GM12878 (cell line): ENCODE measurements at regions not wholly inside any gene's neighbourhood (a gene's known extent, or its start where the extent isn't known, plus 50 kb on each side); places are given as distances from the start of the nearest gene placed in this dataset.
A peak's percentile ranks its signal among the peaks of the same experiment; 100 is the strongest.

Source experiments
- ATAC-seq: fragments of 200-7000 bp; cut with Tn5 transposase; 3 replicates; pipeline ENCODE4 v1.9.1; 2020; ENCODE audit warnings: mild to moderate bottlenecking, moderate library complexity
- BruUV-seq: library from RNA; stranded (reverse); fragments of 400-500 nt; replicated peaks from 2 replicates; lab custom pipeline; 2021; lab: Mats Ljungman, UMichigan
- CTCF ChIA-PET: fragments of 300-600 bp; sonication (Branson Sonifier 250); formaldehyde crosslinking; extraction: SDS; loops from one replicate; lab custom pipeline; 2021; ENCODE audit warnings: inconsistent platforms; lab: Yijun Ruan, JAX
- POLR2A ChIA-PET: fragments of 350-600 bp; formaldehyde crosslinking; extraction: SDS; loops from one replicate; lab custom pipeline; 2021; ENCODE audit warnings: inconsistent platforms; lab: Charles Lee
- RAD21 ChIA-PET: fragments of 300-600 bp; sonication (Branson Sonifier 250); formaldehyde crosslinking; loops from one replicate; lab custom pipeline; 2023; ENCODE audit warnings: antibody characterized with exemption; ENCODE audit not compliant: unreplicated experiment; lab: Charles Lee
- SMC1A ChIA-PET: fragments of 300-600 bp; sonication (Branson Sonifier 250); formaldehyde crosslinking; loops from one replicate; lab custom pipeline; 2023; ENCODE audit not compliant: unreplicated experiment, uncharacterized antibody; lab: Charles Lee
- DNase-seq: peaks from one replicate; pipeline ENCODE4 v3.0.0-alpha.2; 2011; ENCODE audit warnings: low read depth, low spot score
- FAIRE-seq: peaks from 3 replicates; lab custom pipeline; 2011; peaks lifted over from hg19 to GRCh38; lab: Jason Lieb, UNC
- H2AFZ ChIP-seq: 2 replicates; pipeline ENCODE4 v1.6.0; 2011; ENCODE audit warnings: low read depth, low read length, control low read depth; ENCODE audit not compliant: control insufficient read depth
- H3K27ac ChIP-seq: 2 replicates; pipeline ENCODE4 v1.5.1; 2011; ENCODE audit warnings: control low read depth; ENCODE audit not compliant: control insufficient read depth, insufficient read depth
- H3K27me3 ChIP-seq, 2 experiments: replicated peaks in 1 of 2; 2 replicates each; pipeline versions ENCODE4 v1.6.0 to v1.6.1; 2011; ENCODE audit warnings: low read length in 1 of 2; ENCODE audit not compliant: control insufficient read depth in 2 of 2, insufficient read depth in 2 of 2
- H3K36me3 ChIP-seq, 2 experiments: 2 replicates each; pipeline ENCODE4 v1.5.1; 2011; ENCODE audit warnings: low read length in 1 of 2; ENCODE audit not compliant: control insufficient read depth in 2 of 2, insufficient read depth in 2 of 2
- H3K4me1 ChIP-seq: 2 replicates; pipeline ENCODE4 v1.6.1; 2011; ENCODE audit warnings: mild to moderate bottlenecking, low read length, moderate library complexity, mixed read lengths; ENCODE audit not compliant: control insufficient read depth, insufficient read depth
- H3K4me2 ChIP-seq: 2 replicates; pipeline ENCODE4 v1.6.0; 2011; ENCODE audit warnings: control low read depth; ENCODE audit not compliant: control insufficient read depth, insufficient read depth
- H3K4me3 ChIP-seq: fragments of 200-600 bp; sonication (generic); 2 replicates; pipeline ENCODE4 v1.5.1; 2016
- H3K79me2 ChIP-seq: 2 replicates; pipeline ENCODE4 v1.6.0; 2011; ENCODE audit warnings: low read length; ENCODE audit not compliant: control insufficient read depth, insufficient read depth
- H3K9ac ChIP-seq: 2 replicates; pipeline ENCODE4 v1.8.0; 2011; ENCODE audit warnings: low read length, control low read depth, mixed read lengths; ENCODE audit not compliant: control insufficient read depth, insufficient read depth
- H3K9me3 ChIP-seq: replicated peaks from 3 replicates; pipeline ENCODE4 v1.5.1; 2011; ENCODE audit warnings: mild to moderate bottlenecking, low read length; ENCODE audit not compliant: control insufficient read depth, insufficient read depth
- H4K20me1 ChIP-seq: 2 replicates; pipeline ENCODE4 v1.6.0; 2011; ENCODE audit not compliant: control insufficient read depth, insufficient read depth
- CHD4 ChIP-seq: fragments of 200-600 bp; sonication (generic); IDR thresholded peaks from 2 replicates; pipeline ENCODE4 v1.6.1; 2016; ENCODE audit warnings: mild to moderate bottlenecking
- IKZF2 ChIP-seq, 2 experiments: fragments of 450-650 bp; IDR thresholded peaks; 2 replicates each; pipeline ENCODE4 v1.6.1; 2017; ENCODE audit warnings: mild to moderate bottlenecking in 2 of 2, moderate library complexity in 2 of 2
- NFXL1 ChIP-seq: fragments of 450-650 bp; IDR thresholded peaks from 2 replicates; pipeline ENCODE4 v1.6.1; 2017; ENCODE audit warnings: antibody characterized with exemption, mild to moderate bottlenecking, borderline replicate concordance
- POLR2A ChIP-seq: IDR thresholded peaks from 2 replicates; pipeline ENCODE4 v1.6.1; 2011; ENCODE audit warnings: low read depth, mild to moderate bottlenecking, low read length
- SMAD5 ChIP-seq: IDR thresholded peaks from 2 replicates; pipeline ENCODE4 v1.6.1; 2016; ENCODE audit warnings: antibody characterized with exemption, low read depth
- STAT3 ChIP-seq: IDR thresholded peaks from 2 replicates; pipeline ENCODE4 v1.6.1; 2011; ENCODE audit warnings: low read depth, low read length, improper control_type of control experiment
- WGBS: methylation state at CpG from one replicate; pipeline ENCODE4 v1.1.6; 2016; ENCODE audit warnings: low lambda C conversion rate; ENCODE audit not compliant: insufficient replicate concordance, insufficient coverage; ENCODE audit errors: missing lambda C conversion rate; 5-methylcytosine and 5-hydroxymethylcytosine counted together
- in situ Hi-C: fragments of 300-500 bp; cut with MboI; formaldehyde crosslinking; loops from 9 replicates; pipeline ENCODE4 v1.14.3; 2018; ENCODE audit warnings: mixed read lengths
- intact Hi-C: fragments of 100-400 bp; cut with micrococcal nuclease; formaldehyde crosslinking; loops from one replicate; pipeline ENCODE4 v1.14.2; 2022; ENCODE audit not compliant: unreplicated experiment
- TF ChIP-seq, protein P1 (sequence below), 3 experiments: IDR thresholded peaks in 2 of 3; conservative IDR thresholded peaks in 1 of 3; 2 replicates each; pipeline ENCODE4 v1.5.1; 2011; ENCODE audit warnings: low read depth in 3 of 3, low read length in 3 of 3, mild to moderate bottlenecking in 3 of 3, control low read depth in 2 of 3, moderate library complexity in 2 of 3, inconsistent platforms in 1 of 3, mixed read lengths in 1 of 3; ENCODE audit not compliant: control insufficient read depth in 2 of 3, insufficient read depth in 1 of 3; ENCODE audit errors: extremely low read depth in 1 of 3

DNA sequence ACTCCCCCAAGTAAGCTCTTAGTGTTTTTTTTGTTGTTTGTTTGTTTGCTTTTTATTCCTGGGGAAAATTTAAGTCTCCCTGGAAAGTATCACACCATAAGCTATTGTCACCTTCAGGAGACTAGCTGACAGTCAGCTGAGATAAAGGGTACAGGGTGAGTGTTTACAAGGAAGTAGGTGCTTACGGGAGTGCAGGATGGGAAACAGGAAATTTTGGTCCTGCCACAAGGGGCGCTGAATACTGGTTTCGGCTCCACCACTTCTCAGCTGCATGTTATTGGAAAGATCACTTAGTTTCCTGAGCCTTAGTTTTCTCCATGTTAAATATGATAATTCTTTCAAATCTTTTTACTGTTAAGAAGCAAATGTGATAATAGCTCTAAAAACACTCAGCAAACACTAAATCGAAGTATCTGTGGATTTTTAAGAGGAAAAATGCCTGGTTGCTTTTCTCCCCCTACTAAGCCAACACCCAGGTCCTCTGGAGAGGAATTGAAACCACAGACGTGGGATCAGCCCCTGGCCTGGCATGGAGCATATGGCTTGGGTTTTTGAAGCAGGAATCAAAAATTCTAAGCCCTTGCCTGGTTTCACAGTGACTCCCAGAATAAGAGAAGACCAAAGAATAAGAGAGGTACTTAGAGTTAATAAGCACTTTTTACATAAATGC, 90.7 kb downstream of the SCN11A start:
- RAD21 ChIA-PET = no interaction called here
- Histone ChIP-seq H4K20me1 (no peaks in the 10 kb centered on the region), H2AFZ (no peak overlapping the region), H3K27ac (no peak overlapping the region), H3K9me3 (no peaks in the 10 kb centered on the region), H3K4me3 (no peak overlapping the region), H3K4me1 (no peaks in the 10 kb centered on the region), H3K9ac (no peak overlapping the region)
- DNase-seq (peak; percentile 8), FAIRE-seq (peak; percentile 31)
- CTCF ChIA-PET = interaction anchor here (0.5 to 2.9 kb wide), 7 partner anchors 9 to 305 kb away, joined by 3 to 20 read pairs (median 4); no protein-coding TSS in a partner anchor
- WGBS = 2% methylated on average over 5 of the region's 5 CpGs
- intact Hi-C loops = no loop called here
- no TSS peak for BruUV-seq
- SMC1A ChIA-PET = interaction anchor here (0.8 kb wide), 1 partner anchor 39 kb away, joined by 3 read pairs; no protein-coding TSS in a partner anchor
- TF ChIP-seq IKZF2 (IDR thresholded peaks at IDR 0.05) (no peak), CHD4 (no peak), POLR2A (no peak), STAT3 (no peak), NFXL1 (no peak), SMAD5 (no peak)
- TF ChIP-seq, protein P1, sequence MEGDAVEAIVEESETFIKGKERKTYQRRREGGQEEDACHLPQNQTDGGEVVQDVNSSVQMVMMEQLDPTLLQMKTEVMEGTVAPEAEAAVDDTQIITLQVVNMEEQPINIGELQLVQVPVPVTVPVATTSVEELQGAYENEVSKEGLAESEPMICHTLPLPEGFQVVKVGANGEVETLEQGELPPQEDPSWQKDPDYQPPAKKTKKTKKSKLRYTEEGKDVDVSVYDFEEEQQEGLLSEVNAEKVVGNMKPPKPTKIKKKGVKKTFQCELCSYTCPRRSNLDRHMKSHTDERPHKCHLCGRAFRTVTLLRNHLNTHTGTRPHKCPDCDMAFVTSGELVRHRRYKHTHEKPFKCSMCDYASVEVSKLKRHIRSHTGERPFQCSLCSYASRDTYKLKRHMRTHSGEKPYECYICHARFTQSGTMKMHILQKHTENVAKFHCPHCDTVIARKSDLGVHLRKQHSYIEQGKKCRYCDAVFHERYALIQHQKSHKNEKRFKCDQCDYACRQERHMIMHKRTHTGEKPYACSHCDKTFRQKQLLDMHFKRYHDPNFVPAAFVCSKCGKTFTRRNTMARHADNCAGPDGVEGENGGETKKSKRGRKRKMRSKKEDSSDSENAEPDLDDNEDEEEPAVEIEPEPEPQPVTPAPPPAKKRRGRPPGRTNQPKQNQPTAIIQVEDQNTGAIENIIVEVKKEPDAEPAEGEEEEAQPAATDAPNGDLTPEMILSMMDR (IDR thresholded peaks at IDR 0.05 in 2 of 3, conservative IDR thresholded peaks at IDR 0.05 in 1 of 3; ENCODE audit: control insufficient read depth in 2 of 3, extremely low read depth in 1 of 3, insufficient read depth in 1 of 3, low read depth in 3 of 3, low read length in 3 of 3) = peak; percentile 45 to 68 (median 53)
- TF ChIP-seq, all 136 proteins: peak for 1
- no peaks in the 10 kb centered on the region for H3K79me2 ChIP-seq
- no peaks in the 10 kb centered on the region for H3K36me3 ChIP-seq
- ATAC-seq = peak; percentile 87
- in situ Hi-C loops = no loop called here
- POLR2A ChIA-PET = no interaction called here
- peaks cover 0 to 2% of the 10 kb centered on the region in 2 experiments; a peak in 2 of 4 replicates for H3K27me3 ChIP-seq
- H3K4me2 ChIP-seq = no peak overlapping the region
